SJCRH30 (cell line): ENCODE measurements at regions not wholly inside any gene's neighbourhood (a gene's known extent, or its start where the extent isn't known, plus 50 kb on each side); places are given as distances from the start of the nearest gene placed in this dataset.
"Not testable (repeated sequence)": the region's sequence is repeated elsewhere in the genome, so short reads cannot be mapped to it uniquely, and the experiment has no call there.

Source experiments
- DNase-seq, 2 experiments: peaks; one replicate each; pipeline ENCODE4 v3.0.0-alpha.2; 2015 to 2020
- H3K27ac ChIP-seq: fragments of 250-450 bp; sonication (Bioruptor Pico); 2 replicates; pipeline ENCODE4 v1.5.1; 2020; ENCODE audit warnings: mild to moderate bottlenecking, moderate library complexity
- H3K27me3 ChIP-seq: fragments of 250-450 bp; sonication (Bioruptor Pico); 2 replicates; pipeline ENCODE4 v1.5.1; 2020; ENCODE audit warnings: mild to moderate bottlenecking, moderate library complexity
- H3K36me3 ChIP-seq: fragments of 250-450 bp; sonication (Bioruptor Pico); 2 replicates; pipeline ENCODE4 v1.5.1; 2020; ENCODE audit warnings: mild to moderate bottlenecking, moderate library complexity
- H3K4me1 ChIP-seq: fragments of 250-450 bp; sonication (Bioruptor Pico); 2 replicates; pipeline ENCODE4 v1.5.1; 2020; ENCODE audit warnings: mild to moderate bottlenecking, moderate library complexity
- H3K4me3 ChIP-seq: fragments of 250-450 bp; sonication (Bioruptor Pico); 2 replicates; pipeline ENCODE4 v1.5.1; 2020; ENCODE audit warnings: mild to moderate bottlenecking, moderate library complexity
- H3K9me3 ChIP-seq: fragments of 250-450 bp; sonication (Bioruptor Pico); replicated peaks from 2 replicates; pipeline ENCODE4 v1.5.1; 2020; ENCODE audit warnings: mild to moderate bottlenecking, moderate library complexity

- Histone ChIP-seq H3K36me3 (no peaks in the 10 kb centered on the region), H3K27me3 (no peaks in the 10 kb centered on the region), H3K4me3 (no peak overlapping the region), H3K9me3 (no peaks in the 10 kb centered on the region), H3K4me1 (no peaks in the 10 kb centered on the region), H3K27ac (no peak overlapping the region)
- no peak for DNase-seq
These were observed 1284.3 kb downstream of the XPNPEP1 start for GRCh38 chr10:108639010-108639409.

GRCh38 chr10:108638225-108638624, 1285.1 kb downstream of the XPNPEP1 start:
- no peak for DNase-seq
- Histone ChIP-seq H3K4me3 (no peak overlapping the region), H3K4me1 (no peaks in the 10 kb centered on the region), H3K27ac (no peak overlapping the region), H3K9me3 (no peaks in the 10 kb centered on the region), H3K27me3 (no peaks in the 10 kb centered on the region), H3K36me3 (no peaks in the 10 kb centered on the region)

- Histone ChIP-seq H3K27me3 (no peaks in the 10 kb centered on the region), H3K9me3 (no peaks in the 10 kb centered on the region), H3K4me3 (no peak overlapping the region), H3K4me1 (no peaks in the 10 kb centered on the region), H3K36me3 (no peaks in the 10 kb centered on the region), H3K27ac (no peak overlapping the region)
- no peak for DNase-seq
These were observed 1290.3 kb downstream of the XPNPEP1 start for GRCh38 chr10:108633046-108633445.

- no peaks in the 10 kb centered on the region for H3K4me1 ChIP-seq
- no peak for DNase-seq
- no peaks in the 10 kb centered on the region for H3K36me3 ChIP-seq
- no peaks in the 10 kb centered on the region for H3K27me3 ChIP-seq
- no peak overlapping the region for H3K27ac ChIP-seq
- no peaks in the 10 kb centered on the region for H3K9me3 ChIP-seq
- no peak overlapping the region for H3K4me3 ChIP-seq
These were observed 1291.2 kb downstream of the XPNPEP1 start for GRCh38 chr10:108632144-108632543.

- Histone ChIP-seq H3K4me3 (no peak overlapping the region), H3K27ac (no peak overlapping the region), H3K36me3 (no peaks in the 10 kb centered on the region), H3K27me3 (no peaks in the 10 kb centered on the region), H3K4me1 (no peaks in the 10 kb centered on the region), H3K9me3 (no peaks in the 10 kb centered on the region)
- DNase-seq: no peak
These were observed 1292.0 kb downstream of the XPNPEP1 start for GRCh38 chr10:108631332-108631731.

- no peak overlapping the region for H3K27ac ChIP-seq
- H3K9me3 ChIP-seq: no peaks in the 10 kb centered on the region
- no peaks in the 10 kb centered on the region for H3K4me1 ChIP-seq
- no peaks in the 10 kb centered on the region for H3K27me3 ChIP-seq
- DNase-seq: no peak
- no peak overlapping the region for H3K4me3 ChIP-seq
- H3K36me3 ChIP-seq: no peaks in the 10 kb centered on the region
These were observed 1293.5 kb downstream of the XPNPEP1 start for GRCh38 chr10:108629834-108630233.

GRCh38 chr10:108624052-108624451, 1299.3 kb downstream of the XPNPEP1 start:
- Histone ChIP-seq H3K36me3 (no peaks in the 10 kb centered on the region), H3K27ac (no peak overlapping the region), H3K27me3 (no peaks in the 10 kb centered on the region), H3K4me1 (no peaks in the 10 kb centered on the region), H3K4me3 (no peak overlapping the region), H3K9me3 (no peaks in the 10 kb centered on the region)
- no peak for DNase-seq

- Histone ChIP-seq H3K36me3 (no peaks in the 10 kb centered on the region), H3K4me1 (no peaks in the 10 kb centered on the region), H3K4me3 (no peak overlapping the region), H3K27me3 (no peaks in the 10 kb centered on the region), H3K27ac (no peak overlapping the region), H3K9me3 (no peaks in the 10 kb centered on the region)
- DNase-seq: no peak
These were observed 1302.3 kb downstream of the XPNPEP1 start for GRCh38 chr10:108620821-108621534.

GRCh38 chr10:108616559-108617285, 1306.6 kb downstream of the XPNPEP1 start:
- Histone ChIP-seq H3K27me3 (no peaks in the 10 kb centered on the region), H3K4me3 (no peak overlapping the region), H3K27ac (no peak overlapping the region), H3K9me3 (no peaks in the 10 kb centered on the region), H3K4me1 (no peaks in the 10 kb centered on the region), H3K36me3 (no peaks in the 10 kb centered on the region)
- DNase-seq: no peak

- Histone ChIP-seq H3K4me1 (no peaks in the 10 kb centered on the region), H3K9me3 (no peaks in the 10 kb centered on the region), H3K27me3 (no peaks in the 10 kb centered on the region), H3K27ac (no peak overlapping the region), H3K4me3 (no peak overlapping the region), H3K36me3 (no peaks in the 10 kb centered on the region)
- no peak for DNase-seq
These were observed 1307.6 kb downstream of the XPNPEP1 start for GRCh38 chr10:108615576-108616320.

GRCh38 chr10:108612485-108612884, 1310.8 kb downstream of the XPNPEP1 start:
- H3K4me1 ChIP-seq: no peaks in the 10 kb centered on the region
- H3K36me3 ChIP-seq: no peaks in the 10 kb centered on the region
- no peaks in the 10 kb centered on the region for H3K9me3 ChIP-seq
- H3K27ac ChIP-seq: no peak overlapping the region
- no peak overlapping the region for H3K4me3 ChIP-seq
- no peaks in the 10 kb centered on the region for H3K27me3 ChIP-seq
- DNase-seq: no peak

GRCh38 chr10:108608860-108609259, 1314.5 kb downstream of the XPNPEP1 start:
- DNase-seq: no peak
- no peaks in the 10 kb centered on the region for H3K4me1 ChIP-seq
- H3K27ac ChIP-seq: no peak overlapping the region
- no peaks in the 10 kb centered on the region for H3K36me3 ChIP-seq
- H3K4me3 ChIP-seq: no peak overlapping the region
- no peaks in the 10 kb centered on the region for H3K9me3 ChIP-seq
- H3K27me3 ChIP-seq: no peaks in the 10 kb centered on the region

- H3K36me3 ChIP-seq: no peaks in the 10 kb centered on the region
- H3K27me3 ChIP-seq: no peaks in the 10 kb centered on the region
- H3K4me3 ChIP-seq: no peak overlapping the region
- no peak overlapping the region for H3K27ac ChIP-seq
- no peak for DNase-seq
- H3K9me3 ChIP-seq: no peaks in the 10 kb centered on the region
- no peaks in the 10 kb centered on the region for H3K4me1 ChIP-seq
These were observed 1321.5 kb downstream of the XPNPEP1 start for GRCh38 chr10:108601851-108602250.

- not testable (repeated sequence) for DNase-seq, H3K27ac ChIP-seq, H3K4me1 ChIP-seq, H3K9me3 ChIP-seq, H3K4me3 ChIP-seq, H3K27me3 ChIP-seq, H3K36me3 ChIP-seq
These were observed 1322.8 kb downstream of the XPNPEP1 start for GRCh38 chr10:108600511-108600910.

GRCh38 chr10:108599317-108599716, 1324.0 kb downstream of the XPNPEP1 start:
- not testable (repeated sequence) for H3K4me3 ChIP-seq, H3K4me1 ChIP-seq, H3K9me3 ChIP-seq, DNase-seq, H3K36me3 ChIP-seq, H3K27me3 ChIP-seq, H3K27ac ChIP-seq
